ENCODE measurements at regions not wholly inside any gene's neighbourhood (a gene's known extent, or its start where the extent isn't known, plus 50 kb on each side); places are given as distances from the start of the nearest gene placed in this dataset.

- Histone ChIP-seq H3K27ac (ENCODE audit: low read depth) (no peak overlapping the region), H3K79me2 (replicated peaks; ENCODE audit: insufficient read depth) (no peaks in the 10 kb centered on the region), H3K4me2 (no peak overlapping the region), H3F3A (replicated peaks; ENCODE audit: low read depth) (no peaks in the 10 kb centered on the region), H3K4me1 (ENCODE audit: insufficient read depth) (peaks cover 9% of the 10 kb centered on the region; the same call in 1 of the 2 replicates), H3K27me3 (ENCODE audit: insufficient read depth) (no peaks in the 10 kb centered on the region), H4K20me1 (replicated peaks; ENCODE audit: insufficient read depth) (no peaks in the 10 kb centered on the region), H2AFZ (no peak overlapping the region), H3K36me3 (ENCODE audit: insufficient read depth) (peaks cover 14% of the 10 kb centered on the region), H3K9me2 (ENCODE audit: insufficient read depth) (peaks cover under 1% of the 10 kb centered on the region; the same call in 1 of the 2 replicates), H3K4me3 (no peak overlapping the region)
- Mint-ChIP-seq H3K4me3 (no peak overlapping the region), H3K27me3 (ENCODE audit: insufficient read depth, low read depth, poor library complexity) (no peaks in the 10 kb centered on the region), H3K9me3 (peaks cover 20% of the 10 kb centered on the region), H3K27ac (no peak overlapping the region), H3K36me3 (ENCODE audit: low read depth) (peaks cover 17% of the 10 kb centered on the region), H3K4me1 (peaks cover 8% of the 10 kb centered on the region; the same call in 2 of the 3 replicates)
- TF ChIP-seq CTCF (conservative IDR thresholded peaks at IDR 0.05; ENCODE audit: low read depth in 2 of 2) (no peak), EZH2phosphoT487 (IDR thresholded peaks at IDR 0.05; ENCODE audit: unreplicated experiment) (no peak), ETS1 (IDR thresholded peaks at IDR 0.05) (no peak), EZH2 (IDR thresholded peaks at IDR 0.05; ENCODE audit: low read depth, unreplicated experiment) (no peak), POLR2AphosphoS5 (IDR thresholded peaks at IDR 0.05; ENCODE audit: low read depth) (no peak), REST (IDR thresholded peaks at IDR 0.05; ENCODE audit: unreplicated experiment) (no peak)
- ATAC-seq (no peak), DNase-seq (ENCODE audit: low spot score) (no peak)
Observed at GRCh38 chr3:16725972-16726371, 120.7 kb upstream of the DAZL start.

GRCh38 chr3:16728770-16729745 is 123.8 kb upstream of the DAZL start:
- Histone ChIP-seq H3K27me3 (ENCODE audit: insufficient read depth) (no peaks in the 10 kb centered on the region), H3F3A (replicated peaks; ENCODE audit: low read depth) (no peaks in the 10 kb centered on the region), H2AFZ (peak overlapping the region; percentile 59; the same call in 1 of the 2 replicates), H3K4me1 (ENCODE audit: insufficient read depth) (peaks cover 9% of the 10 kb centered on the region; the same call in 1 of the 2 replicates), H3K4me2 (no peak overlapping the region), H3K27ac (ENCODE audit: low read depth) (no peak overlapping the region), H3K9me2 (ENCODE audit: insufficient read depth) (no peaks in the 10 kb centered on the region), H3K79me2 (replicated peaks; ENCODE audit: insufficient read depth) (no peaks in the 10 kb centered on the region), H3K36me3 (ENCODE audit: insufficient read depth) (peaks cover 14% of the 10 kb centered on the region), H4K20me1 (replicated peaks; ENCODE audit: insufficient read depth) (no peaks in the 10 kb centered on the region), H3K4me3 (no peak overlapping the region)
- Mint-ChIP-seq H3K36me3 (ENCODE audit: low read depth) (peaks cover 39% of the 10 kb centered on the region), H3K9me3 (peaks cover 46% of the 10 kb centered on the region), H3K27me3 (ENCODE audit: insufficient read depth, low read depth, poor library complexity) (no peaks in the 10 kb centered on the region), H3K4me3 (no peak overlapping the region), H3K27ac (no peak overlapping the region), H3K4me1 (peaks cover 5% of the 10 kb centered on the region; the same call in 2 of the 3 replicates)
- ATAC-seq (no peak), DNase-seq (ENCODE audit: low spot score) (no peak)
- TF ChIP-seq ZNF462 (CRISPR knock-in tag; IDR thresholded peaks at IDR 0.05): no peak

Data from GM23338 (cell line).